Calu3 (cell line): ENCODE measurements at regions not wholly inside any gene's neighbourhood (a gene's known extent, or its start where the extent isn't known, plus 50 kb on each side); places are given as distances from the start of the nearest gene placed in this dataset.

Source experiments
- BruUV-seq: library from RNA; stranded (reverse); fragments of 400-500 nt; replicated peaks from 2 replicates; lab custom pipeline; 2021; lab: Mats Ljungman, UMichigan
- CTCF ChIA-PET: fragments of 300-600 bp; sonication (Branson Sonifier 250); formaldehyde crosslinking; loops from one replicate; lab custom pipeline; 2022; ENCODE audit warnings: antibody characterized with exemption; lab: Charles Lee
- DNase-seq: peaks from one replicate; pipeline ENCODE4 v3.0.0; 2022
- H3K27ac Mint-ChIP-seq: one replicate; pipeline ENCODE4 v1.8.0; 2022; ENCODE audit warnings: mixed read lengths; ENCODE audit not compliant: unreplicated experiment
- H3K27me3 Mint-ChIP-seq: one replicate; pipeline ENCODE4 v1.8.0; 2022; ENCODE audit warnings: mixed read lengths; ENCODE audit not compliant: unreplicated experiment
- H3K36me3 Mint-ChIP-seq: one replicate; pipeline ENCODE4 v1.8.0; 2022; ENCODE audit warnings: mild to moderate bottlenecking, moderate library complexity, mixed read lengths; ENCODE audit not compliant: insufficient read depth, unreplicated experiment
- H3K4me1 Mint-ChIP-seq: one replicate; pipeline ENCODE4 v1.8.0; 2022; ENCODE audit warnings: mild to moderate bottlenecking, low read depth, mixed read lengths; ENCODE audit not compliant: unreplicated experiment
- H3K4me3 Mint-ChIP-seq: one replicate; pipeline ENCODE4 v1.8.0; 2022; ENCODE audit warnings: mild to moderate bottlenecking, low read depth, moderate library complexity, mixed read lengths; ENCODE audit not compliant: unreplicated experiment
- H3K9me3 Mint-ChIP-seq: one replicate; pipeline ENCODE4 v1.8.0; 2022; ENCODE audit warnings: low read depth, mixed read lengths; ENCODE audit not compliant: unreplicated experiment
- CTCF ChIP-seq: fragments of 200-600 bp; IDR thresholded peaks from one replicate; pipeline ENCODE4 v1.8.0; 2022; ENCODE audit warnings: antibody characterized with exemption; ENCODE audit not compliant: unreplicated experiment
- intact Hi-C: fragments of 100-400 bp; cut with micrococcal nuclease; formaldehyde crosslinking; loops from one replicate; pipeline ENCODE4 v1.10.0; 2022; ENCODE audit not compliant: unreplicated experiment

GRCh38 chr13:109285586-109285985 lies 500.8 kb downstream of the IRS2 start:
- no peaks in the 10 kb centered on the region for H3K36me3 Mint-ChIP-seq
- TF ChIP-seq CTCF: no peak
- intact Hi-C loops: no loop called here
- H3K4me1 Mint-ChIP-seq: no peaks in the 10 kb centered on the region
- BruUV-seq: no TSS peak
- no peak for DNase-seq
- no peak overlapping the region for H3K4me3 Mint-ChIP-seq
- H3K9me3 Mint-ChIP-seq: no peaks in the 10 kb centered on the region
- H3K27ac Mint-ChIP-seq: no peak overlapping the region
- no peaks in the 10 kb centered on the region for H3K27me3 Mint-ChIP-seq
- CTCF ChIA-PET: no interaction called here

- BruUV-seq: no TSS peak
- H3K27me3 Mint-ChIP-seq: no peaks in the 10 kb centered on the region
- CTCF ChIA-PET: no interaction called here
- H3K27ac Mint-ChIP-seq: no peak overlapping the region
- no peak overlapping the region for H3K4me3 Mint-ChIP-seq
- intact Hi-C loops: no loop called here
- no peaks in the 10 kb centered on the region for H3K9me3 Mint-ChIP-seq
- H3K4me1 Mint-ChIP-seq: no peaks in the 10 kb centered on the region
- no peaks in the 10 kb centered on the region for H3K36me3 Mint-ChIP-seq
- DNase-seq: no peak
- no peak for TF ChIP-seq CTCF
Measured at GRCh38 chr13:109281903-109282635, 504.3 kb downstream of the IRS2 start.

GRCh38 chr13:109281017-109281902 lies 505.1 kb downstream of the IRS2 start:
- TF ChIP-seq CTCF: no peak
- Mint-ChIP-seq H3K4me3 (no peak overlapping the region), H3K4me1 (no peaks in the 10 kb centered on the region), H3K36me3 (no peaks in the 10 kb centered on the region), H3K27ac (no peak overlapping the region), H3K27me3 (no peaks in the 10 kb centered on the region), H3K9me3 (no peaks in the 10 kb centered on the region)
- DNase-seq: no peak
- no TSS peak for BruUV-seq
- intact Hi-C loops: no loop called here
- CTCF ChIA-PET: no interaction called here

- Mint-ChIP-seq H3K27me3 (no peaks in the 10 kb centered on the region), H3K4me3 (no peak overlapping the region), H3K4me1 (no peaks in the 10 kb centered on the region), H3K36me3 (peaks cover under 1% of the 10 kb centered on the region), H3K9me3 (no peaks in the 10 kb centered on the region), H3K27ac (no peak overlapping the region)
- BruUV-seq: no TSS peak
- intact Hi-C loops: no loop called here
- DNase-seq: no peak
- CTCF ChIA-PET: no interaction called here
- no peak for TF ChIP-seq CTCF
Measured at GRCh38 chr13:109276261-109276660, 510.1 kb downstream of the IRS2 start.
